Subcutaneous abdominal adipose tissue (tissue), 5 donors: ENCODE measurements at regions not wholly inside any gene's neighbourhood (a gene's known extent, or its start where the extent isn't known, plus 50 kb on each side); places are given as distances from the start of the nearest gene placed in this dataset.

ENCODE experiments used
- H3K27ac ChIP-seq: one replicate; pipeline ENCODE4 v1.7.0; 2013; ENCODE audit warnings: low read depth, mild to moderate bottlenecking, inconsistent platforms, low read length, moderate library complexity
- H3K27me3 ChIP-seq, 5 donors: one replicate each; pipeline ENCODE4 v1.7.0; 2013; ENCODE audit warnings: low read length in 5 of 5, inconsistent platforms in 1 of 5; ENCODE audit not compliant: control insufficient read depth in 5 of 5, insufficient read depth in 4 of 5
- H3K36me3 ChIP-seq, 5 donors: one replicate each; pipeline ENCODE4 v1.7.0; 2013; ENCODE audit warnings: low read length in 5 of 5; ENCODE audit not compliant: control insufficient read depth in 5 of 5, insufficient read depth in 5 of 5
- H3K4me1 ChIP-seq, 5 donors: one replicate each; pipeline ENCODE4 v1.7.0; 2013; ENCODE audit warnings: low read length in 5 of 5, mild to moderate bottlenecking in 3 of 5, moderate library complexity in 1 of 5; ENCODE audit not compliant: control insufficient read depth in 5 of 5, insufficient read depth in 5 of 5
- H3K4me3 ChIP-seq, 5 donors: one replicate each; pipeline ENCODE4 v1.7.0; 2013; ENCODE audit warnings: low read length in 5 of 5, low read depth in 1 of 5
- H3K9ac ChIP-seq, 5 donors: one replicate each; pipeline ENCODE4 v1.7.0; 2013; ENCODE audit warnings: low read length in 5 of 5, mild to moderate bottlenecking in 4 of 5, moderate library complexity in 3 of 5
- H3K9me3 ChIP-seq, 5 donors: one replicate each; pipeline ENCODE4 v1.7.0; 2013; ENCODE audit warnings: low read length in 5 of 5; ENCODE audit not compliant: control insufficient read depth in 5 of 5
- donor health status: healthy.
- donor health status: healthy.
- donor health status: healthy.
- donor health status: healthy.
- donor health status: healthy.

DNA sequence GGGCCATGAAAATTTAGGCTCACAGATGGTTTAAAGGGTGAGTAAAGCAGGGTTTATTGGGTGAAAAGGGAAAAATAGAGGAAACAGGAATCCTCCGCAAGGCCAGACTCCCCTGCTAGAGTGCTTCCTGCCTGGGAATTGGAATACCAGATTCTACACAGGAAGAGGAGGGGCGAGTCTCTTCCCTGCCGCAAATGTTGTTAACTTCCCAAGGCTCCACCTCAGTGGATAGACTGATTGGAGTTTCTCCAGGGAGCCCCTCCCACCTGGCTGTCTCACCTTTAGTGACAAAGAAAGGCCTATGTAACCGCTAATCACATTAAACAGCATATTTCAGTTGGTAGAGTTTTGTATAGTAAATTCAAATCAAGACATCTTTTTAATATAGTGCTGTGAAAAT lies 1450.1 kb downstream of the KCNT2 start:
- H3K27ac ChIP-seq: no peak overlapping the region
- H3K4me1 ChIP-seq: no peaks in the 10 kb centered on the region
- H3K36me3 ChIP-seq: no peaks in the 10 kb centered on the region
- no peak overlapping the region for H3K9ac ChIP-seq
- no peak overlapping the region for H3K4me3 ChIP-seq
- peaks cover 0 to 3% (median 0%) of the 10 kb centered on the region in 5 donors for H3K9me3 ChIP-seq
- no peaks in the 10 kb centered on the region for H3K27me3 ChIP-seq

DNA sequence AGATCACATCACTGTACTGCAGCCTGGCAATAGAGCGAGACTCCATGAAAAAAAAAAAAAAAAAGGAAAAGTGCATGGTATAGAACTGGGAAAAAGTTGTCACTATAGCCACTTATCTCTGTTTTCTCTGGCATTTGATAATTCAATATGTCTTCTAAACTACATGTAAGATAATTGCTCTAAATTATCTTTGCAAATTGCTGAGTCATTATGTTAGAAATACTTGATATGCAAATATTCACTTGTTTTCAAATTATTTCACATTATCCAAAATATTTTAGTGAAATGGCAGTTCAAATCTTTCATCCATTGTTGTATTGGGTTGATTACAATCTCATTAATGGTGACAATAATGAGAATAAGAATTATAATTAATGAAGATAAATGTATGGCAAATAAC lies 1455.1 kb downstream of the KCNT2 start:
- Histone ChIP-seq H3K36me3 (no peaks in the 10 kb centered on the region), H3K4me3 (no peak overlapping the region), H3K27me3 (no peaks in the 10 kb centered on the region), H3K9me3 (peaks cover 0 to under 1% (median 0%) of the 10 kb centered on the region in 5 donors), H3K27ac (no peak overlapping the region), H3K9ac (no peak overlapping the region), H3K4me1 (no peaks in the 10 kb centered on the region)

DNA sequence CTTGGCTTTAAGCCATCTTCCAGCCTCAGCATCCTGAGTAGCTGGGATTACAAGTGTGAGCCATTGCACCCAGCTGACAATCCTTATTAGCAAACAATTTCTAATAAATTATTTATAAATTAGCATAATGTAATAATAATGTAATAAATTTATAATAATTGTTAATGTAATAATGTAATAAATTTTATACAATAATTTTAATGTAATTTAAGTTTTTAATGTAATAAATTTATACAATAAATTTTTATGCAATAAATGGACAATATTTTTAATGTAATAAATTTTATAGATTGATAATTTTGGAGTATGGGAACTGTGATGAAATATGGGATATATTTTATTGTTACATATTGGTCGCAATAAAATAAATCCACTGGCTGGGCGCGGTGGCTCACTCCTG lies 1457.5 kb downstream of the KCNT2 start:
- H3K36me3 ChIP-seq: no peaks in the 10 kb centered on the region
- no peaks in the 10 kb centered on the region for H3K4me1 ChIP-seq
- H3K27ac ChIP-seq: no peak overlapping the region
- H3K27me3 ChIP-seq: no peaks in the 10 kb centered on the region
- no peaks in the 10 kb centered on the region for H3K9me3 ChIP-seq
- no peak overlapping the region for H3K9ac ChIP-seq
- H3K4me3 ChIP-seq: no peak overlapping the region

DNA sequence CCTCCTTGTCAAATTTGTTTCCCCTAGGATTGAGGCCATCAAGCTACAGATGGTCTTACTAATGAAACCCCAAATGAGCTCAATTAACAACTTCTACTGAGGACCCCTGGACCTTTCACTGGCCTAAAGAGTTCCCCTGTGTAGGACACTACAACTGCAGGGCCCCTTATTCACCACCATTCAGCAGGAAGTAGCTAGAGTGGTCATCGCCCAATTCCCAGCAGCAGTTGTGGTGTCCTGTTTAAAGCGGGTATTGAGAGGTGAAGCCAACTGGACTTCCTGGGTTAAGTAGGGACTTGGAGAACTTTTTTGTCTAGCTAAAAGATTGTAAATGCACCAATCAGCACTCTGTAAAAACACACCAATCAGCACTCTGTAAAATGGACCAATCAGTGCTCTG lies 1466.9 kb downstream of the KCNT2 start:
- no peaks in the 10 kb centered on the region for H3K4me1 ChIP-seq
- H3K9me3 ChIP-seq: peaks cover 0 to 21% (median 8%) of the 10 kb centered on the region in 5 donors
- no peak overlapping the region for H3K4me3 ChIP-seq
- no peaks in the 10 kb centered on the region for H3K36me3 ChIP-seq
- no peak overlapping the region for H3K27ac ChIP-seq
- H3K27me3 ChIP-seq: no peaks in the 10 kb centered on the region
- H3K9ac ChIP-seq: no peak overlapping the region

DNA sequence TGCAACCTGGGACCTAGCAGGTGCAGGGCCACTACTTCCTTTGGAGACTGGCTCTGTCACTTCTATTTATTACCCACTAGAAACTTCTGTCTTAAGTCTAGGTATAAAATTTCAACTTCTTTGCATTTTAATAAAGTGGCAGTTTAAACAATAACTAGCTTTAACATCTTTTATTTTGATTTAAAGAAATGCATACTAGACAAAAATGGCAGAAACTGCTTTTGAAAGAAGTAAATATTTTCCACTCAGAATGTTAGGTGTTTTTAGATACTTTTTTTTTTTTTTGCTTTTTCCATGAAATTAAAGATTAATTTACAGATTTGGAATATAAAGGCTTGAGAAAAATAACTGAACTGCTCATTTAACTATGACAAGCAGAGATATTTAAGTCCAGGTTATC lies 1477.6 kb downstream of the KCNT2 start:
- H3K27ac ChIP-seq: no peak overlapping the region
- no peaks in the 10 kb centered on the region for H3K36me3 ChIP-seq
- H3K27me3 ChIP-seq: no peaks in the 10 kb centered on the region
- H3K9me3 ChIP-seq: no peaks in the 10 kb centered on the region
- H3K4me3 ChIP-seq: no peak overlapping the region
- no peak overlapping the region for H3K9ac ChIP-seq
- no peaks in the 10 kb centered on the region for H3K4me1 ChIP-seq

DNA sequence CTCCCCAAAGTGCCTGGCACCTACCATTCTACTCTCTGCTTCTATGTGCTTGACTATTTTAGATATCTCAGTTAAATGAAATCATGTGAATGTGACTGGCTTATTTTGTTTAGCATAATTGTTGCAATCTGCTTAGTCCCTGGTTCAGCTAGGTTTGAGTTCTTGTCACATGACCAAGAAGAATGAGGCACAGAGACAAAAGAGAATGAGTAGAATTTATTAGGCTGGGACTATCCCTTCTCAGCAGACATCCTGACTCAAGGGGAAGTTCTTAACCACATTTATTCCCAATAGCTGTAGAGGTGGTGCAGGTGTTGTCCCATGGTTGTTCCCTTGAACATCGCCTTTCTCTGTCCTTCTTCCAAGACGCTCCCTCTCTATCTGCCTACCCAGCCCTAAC lies 1485.7 kb downstream of the KCNT2 start:
- Histone ChIP-seq H3K4me1 (no peaks in the 10 kb centered on the region), H3K27ac (no peak overlapping the region), H3K4me3 (no peak overlapping the region), H3K9ac (no peak overlapping the region), H3K36me3 (no peaks in the 10 kb centered on the region), H3K9me3 (peaks cover 0 to 3% (median 0%) of the 10 kb centered on the region in 5 donors), H3K27me3 (no peaks in the 10 kb centered on the region)

DNA sequence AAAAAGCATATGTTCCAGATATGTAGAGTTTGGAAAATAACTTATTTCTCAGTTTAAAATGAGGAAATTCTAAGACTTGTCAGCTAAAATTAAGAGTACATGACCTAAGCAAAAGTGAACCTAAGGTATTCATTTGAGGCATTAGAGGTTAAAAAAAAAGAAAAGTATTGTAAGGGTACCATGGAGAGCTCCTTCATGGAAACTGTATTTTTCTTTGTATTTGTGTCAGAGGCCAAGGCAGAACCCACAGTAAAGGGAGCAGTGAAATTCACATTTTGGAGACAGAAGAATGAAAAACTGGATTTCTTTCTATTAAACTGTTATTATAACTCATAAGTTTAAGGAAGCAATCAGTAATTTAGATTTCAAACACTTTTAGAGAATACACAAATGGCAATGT lies 1494.8 kb downstream of the KCNT2 start:
- H3K4me3 ChIP-seq: no peak overlapping the region
- H3K36me3 ChIP-seq: no peaks in the 10 kb centered on the region
- no peak overlapping the region for H3K9ac ChIP-seq
- H3K27me3 ChIP-seq: no peaks in the 10 kb centered on the region
- H3K4me1 ChIP-seq: no peaks in the 10 kb centered on the region
- no peaks in the 10 kb centered on the region for H3K9me3 ChIP-seq
- no peak overlapping the region for H3K27ac ChIP-seq

DNA sequence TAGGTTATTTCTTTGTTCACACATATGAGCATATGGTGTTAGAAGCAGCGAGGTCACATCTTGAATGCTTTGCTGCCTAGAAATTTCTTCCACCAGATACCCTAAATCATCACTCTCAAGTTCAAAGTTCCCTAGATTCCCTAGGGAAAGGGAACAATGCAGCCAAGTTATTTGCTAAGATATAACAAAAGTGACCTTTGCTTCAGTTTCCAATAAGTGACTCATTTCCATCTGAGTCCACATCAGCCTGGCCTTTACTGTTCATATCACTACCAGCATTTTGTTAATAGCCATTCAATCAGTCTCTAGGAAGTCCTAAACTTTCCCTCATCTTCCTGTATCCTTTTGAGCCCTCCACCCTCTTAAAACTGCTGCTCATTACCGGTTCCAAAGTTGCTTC lies 1502.5 kb downstream of the KCNT2 start:
- Histone ChIP-seq H3K4me1 (no peaks in the 10 kb centered on the region), H3K9ac (no peak overlapping the region), H3K9me3 (peaks cover 0 to 6% (median 3%) of the 10 kb centered on the region in 5 donors), H3K4me3 (no peak overlapping the region), H3K36me3 (no peaks in the 10 kb centered on the region), H3K27ac (no peak overlapping the region), H3K27me3 (no peaks in the 10 kb centered on the region)

DNA sequence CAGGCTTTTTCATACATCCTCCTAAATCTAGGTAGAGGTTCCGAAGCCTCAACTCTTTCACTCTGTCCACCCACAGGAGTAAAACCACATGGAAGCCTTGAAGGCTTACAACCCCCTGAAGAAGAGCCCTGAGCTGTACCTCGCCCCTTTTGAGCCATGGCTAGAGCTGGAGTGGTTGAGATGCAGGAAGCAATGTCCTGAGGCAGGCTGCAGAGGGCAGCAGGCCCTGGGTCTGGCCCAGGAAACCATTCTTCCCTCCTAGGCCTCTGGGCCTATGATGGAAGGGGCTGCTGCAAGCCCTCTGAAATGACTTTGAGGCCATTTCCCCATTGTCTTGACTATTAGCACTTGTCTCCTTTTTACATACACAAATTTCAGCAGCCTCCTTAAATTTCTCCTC lies 1503.0 kb downstream of the KCNT2 start:
- no peak overlapping the region for H3K27ac ChIP-seq
- no peak overlapping the region for H3K9ac ChIP-seq
- no peak overlapping the region for H3K4me3 ChIP-seq
- H3K4me1 ChIP-seq: no peaks in the 10 kb centered on the region
- H3K9me3 ChIP-seq: peaks cover 0 to 6% (median 3%) of the 10 kb centered on the region in 5 donors
- no peaks in the 10 kb centered on the region for H3K36me3 ChIP-seq
- H3K27me3 ChIP-seq: no peaks in the 10 kb centered on the region

DNA sequence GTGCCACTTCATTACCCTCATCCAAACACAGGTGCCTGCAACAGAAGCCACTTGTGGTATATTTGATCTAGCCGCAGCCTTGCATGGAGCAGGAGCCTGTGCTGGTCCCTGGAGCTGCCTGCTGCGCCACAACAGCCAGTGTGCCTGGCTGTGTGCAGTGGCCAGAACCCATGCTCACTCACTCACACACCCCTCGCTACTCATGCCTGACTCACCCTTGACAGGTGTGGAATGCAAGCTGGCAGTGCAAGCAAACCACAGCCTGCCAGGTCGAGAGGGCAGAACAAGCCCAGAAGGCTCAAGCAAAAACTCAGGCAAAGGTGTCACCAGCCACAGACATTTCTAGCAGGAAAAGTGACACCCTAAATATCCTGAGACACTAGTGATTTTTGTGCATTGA lies 1510.9 kb downstream of the KCNT2 start:
- Histone ChIP-seq H3K4me3 (no peak overlapping the region), H3K9me3 (no peaks in the 10 kb centered on the region), H3K27me3 (no peaks in the 10 kb centered on the region)

DNA sequence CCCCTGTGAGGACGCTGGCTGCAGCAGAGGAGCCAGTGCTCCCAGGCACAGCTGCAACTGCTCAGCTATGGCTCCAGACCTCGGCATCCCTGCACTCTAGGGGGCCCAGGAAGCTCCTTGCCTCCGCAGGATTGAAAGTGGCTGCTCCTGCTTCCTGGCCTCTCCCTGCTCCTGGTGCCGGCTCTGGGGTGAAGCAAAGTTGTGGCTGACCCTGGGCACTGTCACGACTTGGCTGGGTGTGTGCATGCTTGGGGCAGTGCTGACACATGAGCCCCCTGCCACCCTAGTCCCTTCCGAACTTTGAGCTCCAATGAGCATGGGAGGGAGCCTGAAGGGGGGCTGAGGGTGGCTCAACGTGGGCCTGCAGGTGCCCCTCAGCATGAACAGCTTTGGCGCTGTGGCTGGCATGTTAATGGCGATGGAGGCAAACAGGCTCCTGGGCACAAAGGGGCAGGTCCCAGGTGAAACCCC lies 1512.2 kb downstream of the KCNT2 start:
- no peak overlapping the region for H3K9ac ChIP-seq
- no peak overlapping the region for H3K27ac ChIP-seq
- no peaks in the 10 kb centered on the region for H3K27me3 ChIP-seq
- H3K9me3 ChIP-seq: no peaks in the 10 kb centered on the region
- no peak overlapping the region for H3K4me3 ChIP-seq
- no peaks in the 10 kb centered on the region for H3K4me1 ChIP-seq
- no peaks in the 10 kb centered on the region for H3K36me3 ChIP-seq

More for the DNA sequence above, 1510.9 kb downstream of the KCNT2 start:
- Histone ChIP-seq H3K36me3 (no peaks in the 10 kb centered on the region), H3K4me1 (no peaks in the 10 kb centered on the region), H3K9ac (no peak overlapping the region), H3K27ac (no peak overlapping the region)
